Esophagus muscularis mucosa (tissue), 4 donors: ENCODE measurements at regions not wholly inside any gene's neighbourhood (a gene's known extent, or its start where the extent isn't known, plus 50 kb on each side); places are given as distances from the start of the nearest gene placed in this dataset.

Source experiments
- CTCF ChIP-seq, 3 experiments: fragments of 200-600 bp in 2 of 3; fragments of 450-650 bp in 1 of 3; sonication (generic) in 2 of 3; IDR thresholded peaks; one replicate each; pipeline ENCODE4 v1.5.1; 2017 to 2019; ENCODE audit warnings: antibody characterized with exemption in 3 of 3, mild to moderate bottlenecking in 2 of 3, moderate library complexity in 1 of 3
- EP300 ChIP-seq: sonication (generic); formaldehyde crosslinking; IDR thresholded peaks from one replicate; pipeline ENCODE4 v1.6.1; 2017; ENCODE audit warnings: antibody characterized with exemption
- POLR2A ChIP-seq: fragments of 450-650 bp; IDR thresholded peaks from one replicate; pipeline ENCODE4 v1.6.1; 2017; ENCODE audit warnings: antibody characterized with exemption, moderate library complexity, mild to moderate bottlenecking, low read depth
- POLR2AphosphoS5 ChIP-seq, 2 donors: sonication (generic); formaldehyde crosslinking; IDR thresholded peaks; one replicate each; pipeline ENCODE4 v1.6.1; 2017; ENCODE audit warnings: antibody characterized with exemption in 2 of 2

- TF ChIP-seq CTCF (IDR thresholded peaks at IDR 0.05) = no peak
- TF ChIP-seq POLR2A = no peak
- no peak for TF ChIP-seq POLR2AphosphoS5 (IDR thresholded peaks at IDR 0.05)
- TF ChIP-seq EP300 = no peak
Observed at GRCh38 chr2:215815960-215816359, 197.4 kb downstream of the MREG start.
